PC-3 (cell line): ENCODE measurements at regions not wholly inside any gene's neighbourhood (a gene's known extent, or its start where the extent isn't known, plus 50 kb on each side); places are given as distances from the start of the nearest gene placed in this dataset.

Experiments used
- ATAC-seq: fragments of 200-7000 bp; cut with Tn5 transposase; 2 replicates; pipeline ENCODE4 v1.9.1; 2020; ENCODE audit warnings: mild to moderate bottlenecking, moderate library complexity
- BruUV-seq: library from RNA; stranded (reverse); fragments of 400-500 nt; replicated peaks from 2 replicates; lab custom pipeline; 2021; lab: Mats Ljungman, UMichigan
- CTCF ChIA-PET: fragments of 300-600 bp; sonication (Branson Sonifier 250); formaldehyde crosslinking; loops from one replicate; lab custom pipeline; 2022; ENCODE audit warnings: antibody characterized with exemption; lab: Charles Lee
- POLR2A ChIA-PET: fragments of 300-600 bp; sonication (Branson Sonifier 250); formaldehyde crosslinking; loops from one replicate; lab custom pipeline; 2022; ENCODE audit warnings: antibody characterized with exemption; ENCODE audit not compliant: unreplicated experiment; lab: Charles Lee
- DNase-seq: peaks from one replicate; pipeline ENCODE4 v3.0.0-alpha.2; 2015
- H2AFZ ChIP-seq: fragments of 300-600 bp; sonication (generic); 2 replicates; pipeline ENCODE4 v1.6.0; 2016; ENCODE audit warnings: antibody characterized with exemption, low read length
- H3F3A ChIP-seq: fragments of 300-600 bp; sonication (generic); one replicate; pipeline ENCODE4 v1.6.0; 2017; ENCODE audit warnings: antibody characterized with exemption, low read length, control low read depth, mild to moderate bottlenecking; ENCODE audit not compliant: unreplicated experiment
- H3K27ac ChIP-seq: fragments of 300-600 bp; sonication (generic); 2 replicates; pipeline ENCODE4 v1.5.1; 2016; ENCODE audit warnings: mild to moderate bottlenecking, low read length
- H3K27me3 ChIP-seq: fragments of 300-600 bp; sonication (generic); 2 replicates; pipeline ENCODE4 v1.6.1; 2016; ENCODE audit warnings: low read length, mixed read lengths
- H3K36me3 ChIP-seq: fragments of 300-600 bp; sonication (generic); 2 replicates; pipeline ENCODE4 v1.6.1; 2016; ENCODE audit warnings: low read depth, mixed run types, low read length, mixed read lengths
- H3K4me1 ChIP-seq: fragments of 300-600 bp; sonication (generic); 2 replicates; pipeline ENCODE4 v1.5.1; 2016; ENCODE audit warnings: low read length; ENCODE audit not compliant: insufficient read depth
- H3K4me2 ChIP-seq: fragments of 300-600 bp; sonication (generic); 2 replicates; pipeline ENCODE4 v1.6.0; 2016; ENCODE audit warnings: low read length
- H3K4me3 ChIP-seq: fragments of 300-600 bp; sonication (generic); 2 replicates; pipeline ENCODE4 v1.5.1; 2016; ENCODE audit warnings: mild to moderate bottlenecking, low read length, mixed read lengths
- H3K79me2 ChIP-seq: fragments of 300-600 bp; sonication (generic); 2 replicates; pipeline ENCODE4 v1.6.1; 2017; ENCODE audit warnings: low read length, mixed read lengths
- H3K9ac ChIP-seq: fragments of 300-600 bp; sonication (generic); 2 replicates; pipeline ENCODE4 v1.6.0; 2016; ENCODE audit warnings: mild to moderate bottlenecking, low read length
- H3K9me2 ChIP-seq: fragments of 300-600 bp; sonication (generic); replicated peaks from 2 replicates; pipeline ENCODE4 v1.6.1; 2016; ENCODE audit warnings: mixed run types, low read length, mixed read lengths
- H3K9me3 ChIP-seq: fragments of 300-600 bp; sonication (generic); 2 replicates; pipeline ENCODE4 v1.6.1; 2016; ENCODE audit warnings: low read length, mixed read lengths
- H4K20me1 ChIP-seq: fragments of 300-600 bp; sonication (generic); 2 replicates; pipeline ENCODE4 v1.6.1; 2016; ENCODE audit warnings: low read length, mixed read lengths
- EZH2 ChIP-seq: fragments of 300-600 bp; sonication (generic); IDR thresholded peaks from one replicate; pipeline ENCODE4 v1.6.1; 2017; ENCODE audit warnings: antibody characterized with exemption, mild to moderate bottlenecking, low read length; ENCODE audit not compliant: unreplicated experiment
- EZH2phosphoT487 ChIP-seq: fragments of 300-600 bp; sonication (generic); IDR thresholded peaks from 2 replicates; pipeline ENCODE4 v1.6.1; 2018; ENCODE audit warnings: mild to moderate bottlenecking, antibody characterized with exemption, low read length, borderline replicate concordance
- intact Hi-C: fragments of 100-400 bp; cut with micrococcal nuclease; formaldehyde crosslinking; loops from 2 replicates; pipeline ENCODE4 v1.9.0; 2023
- TF ChIP-seq, protein P1 (sequence below): fragments of 300-600 bp; sonication (generic); conservative IDR thresholded peaks from 2 replicates; pipeline ENCODE4 v1.5.1; 2017; ENCODE audit warnings: antibody characterized with exemption, low read depth, mild to moderate bottlenecking, low read length

DNA sequence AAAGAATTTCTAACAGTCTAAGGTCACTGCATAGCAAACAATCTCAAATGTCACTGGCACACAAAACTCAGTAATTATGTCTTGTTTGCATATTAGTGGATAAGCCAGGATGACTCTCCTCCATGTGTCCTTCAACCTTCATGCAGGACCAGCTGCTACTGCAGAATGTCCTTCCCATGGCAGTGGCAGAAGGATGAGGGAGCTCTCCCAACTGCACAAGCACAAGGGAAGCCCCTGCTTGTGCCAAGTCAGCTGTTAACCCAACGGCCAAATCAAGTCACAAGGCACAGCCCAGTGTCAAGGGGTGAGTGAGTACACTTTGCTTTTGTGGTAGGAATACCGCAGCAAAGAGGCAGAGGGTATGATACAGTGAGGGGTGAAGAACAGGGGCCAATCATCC lies 59.3 kb upstream of the VWC2 start:
- Histone ChIP-seq H3K27me3 (peaks cover 21% of the 10 kb centered on the region; the same call in 1 of the 2 replicates), H3K4me2 (no peak overlapping the region), H3K27ac (no peak overlapping the region), H3K9me2 (no peaks in the 10 kb centered on the region), H3K4me3 (no peak overlapping the region), H3K9me3 (no peaks in the 10 kb centered on the region), H3K36me3 (no peaks in the 10 kb centered on the region), H2AFZ (no peak overlapping the region), H3K4me1 (no peaks in the 10 kb centered on the region), H3K9ac (no peak overlapping the region), H3F3A (no peaks in the 10 kb centered on the region), H3K79me2 (no peaks in the 10 kb centered on the region), H4K20me1 (no peaks in the 10 kb centered on the region)
- no peak for DNase-seq
- POLR2A ChIA-PET: no interaction called here
- intact Hi-C loops: no loop called here
- CTCF ChIA-PET: no interaction called here
- no peak for ATAC-seq
- no TSS peak for BruUV-seq
- TF ChIP-seq EZH2: no peak
- TF ChIP-seq, protein P1, sequence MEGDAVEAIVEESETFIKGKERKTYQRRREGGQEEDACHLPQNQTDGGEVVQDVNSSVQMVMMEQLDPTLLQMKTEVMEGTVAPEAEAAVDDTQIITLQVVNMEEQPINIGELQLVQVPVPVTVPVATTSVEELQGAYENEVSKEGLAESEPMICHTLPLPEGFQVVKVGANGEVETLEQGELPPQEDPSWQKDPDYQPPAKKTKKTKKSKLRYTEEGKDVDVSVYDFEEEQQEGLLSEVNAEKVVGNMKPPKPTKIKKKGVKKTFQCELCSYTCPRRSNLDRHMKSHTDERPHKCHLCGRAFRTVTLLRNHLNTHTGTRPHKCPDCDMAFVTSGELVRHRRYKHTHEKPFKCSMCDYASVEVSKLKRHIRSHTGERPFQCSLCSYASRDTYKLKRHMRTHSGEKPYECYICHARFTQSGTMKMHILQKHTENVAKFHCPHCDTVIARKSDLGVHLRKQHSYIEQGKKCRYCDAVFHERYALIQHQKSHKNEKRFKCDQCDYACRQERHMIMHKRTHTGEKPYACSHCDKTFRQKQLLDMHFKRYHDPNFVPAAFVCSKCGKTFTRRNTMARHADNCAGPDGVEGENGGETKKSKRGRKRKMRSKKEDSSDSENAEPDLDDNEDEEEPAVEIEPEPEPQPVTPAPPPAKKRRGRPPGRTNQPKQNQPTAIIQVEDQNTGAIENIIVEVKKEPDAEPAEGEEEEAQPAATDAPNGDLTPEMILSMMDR: no peak
- TF ChIP-seq EZH2phosphoT487: no peak

DNA sequence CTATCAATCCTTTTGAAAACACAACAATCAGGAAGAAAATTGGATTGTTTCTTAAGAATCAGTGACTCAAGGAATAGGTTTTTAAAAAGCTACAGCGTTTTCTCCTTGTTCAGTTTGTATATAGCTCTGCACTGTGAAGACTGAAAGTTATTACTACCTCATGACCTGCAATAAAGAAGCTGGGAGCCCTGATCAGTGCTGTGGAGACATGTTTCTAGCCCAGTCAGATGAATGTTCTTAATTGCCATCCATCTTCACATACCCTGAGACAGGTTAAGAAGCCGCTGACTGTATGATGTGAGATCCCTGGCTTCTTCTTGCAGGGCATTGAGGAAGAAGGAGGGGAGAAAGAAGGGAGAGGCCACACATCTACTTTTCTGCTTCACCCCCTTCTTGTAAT lies 58.0 kb upstream of the VWC2 start:
- no peak for ATAC-seq
- TF ChIP-seq EZH2phosphoT487 (no peak), EZH2 (no peak)
- TF ChIP-seq, protein P1: no peak
- H3K4me2 ChIP-seq: no peak overlapping the region
- H3F3A ChIP-seq: no peaks in the 10 kb centered on the region
- H3K4me1 ChIP-seq: no peaks in the 10 kb centered on the region
- H3K4me3 ChIP-seq: no peak overlapping the region
- no peaks in the 10 kb centered on the region for H3K9me2 ChIP-seq
- no peaks in the 10 kb centered on the region for H3K9me3 ChIP-seq
- no peak overlapping the region for H3K27ac ChIP-seq
- no peaks in the 10 kb centered on the region for H3K36me3 ChIP-seq
- BruUV-seq: no TSS peak
- intact Hi-C loops: no loop called here
- H3K9ac ChIP-seq: no peak overlapping the region
- CTCF ChIA-PET: no interaction called here
- H2AFZ ChIP-seq: no peak overlapping the region
- no peak for DNase-seq
- POLR2A ChIA-PET: no interaction called here
- peaks cover 21% of the 10 kb centered on the region; the same call in 1 of the 2 replicates for H3K27me3 ChIP-seq
- H3K79me2 ChIP-seq: no peaks in the 10 kb centered on the region
- no peaks in the 10 kb centered on the region for H4K20me1 ChIP-seq

DNA sequence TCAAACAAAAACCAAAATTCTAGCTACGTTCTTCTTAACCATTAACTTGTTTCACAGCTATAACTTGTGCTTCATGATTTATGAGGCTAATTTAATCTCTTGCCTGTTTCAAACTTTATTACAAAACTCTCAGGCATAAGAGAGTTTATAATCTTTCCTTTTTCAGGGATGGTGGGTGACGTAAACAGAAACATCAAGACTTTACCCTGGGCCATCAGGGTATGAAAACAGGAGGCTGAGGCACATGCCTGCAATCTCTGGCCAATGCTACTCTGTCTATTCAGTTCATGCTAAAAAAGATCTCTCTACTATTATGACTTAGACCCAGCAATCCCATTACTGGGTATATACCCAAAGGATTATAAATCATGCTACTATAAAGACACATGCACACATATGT lies 55.9 kb upstream of the VWC2 start:
- Histone ChIP-seq H3K4me3 (no peak overlapping the region), H3K9me3 (no peaks in the 10 kb centered on the region), H3K9me2 (no peaks in the 10 kb centered on the region), H3K4me2 (no peak overlapping the region), H3K36me3 (no peaks in the 10 kb centered on the region), H4K20me1 (no peaks in the 10 kb centered on the region), H3F3A (no peaks in the 10 kb centered on the region), H3K79me2 (no peaks in the 10 kb centered on the region), H3K27me3 (0 out of 2 replicates have a peak, but pooled peaks cover 16% of the 10 kb centered on the region), H3K4me1 (no peaks in the 10 kb centered on the region), H3K9ac (no peak overlapping the region), H3K27ac (no peak overlapping the region), H2AFZ (no peak overlapping the region)
- TF ChIP-seq EZH2phosphoT487 (no peak), EZH2 (no peak)
- TF ChIP-seq, protein P1: no peak
- CTCF ChIA-PET: no interaction called here
- POLR2A ChIA-PET: no interaction called here
- DNase-seq (no peak), ATAC-seq (no peak)
- intact Hi-C loops: no loop called here
- BruUV-seq: no TSS peak
